ENCODE measurements at regions not wholly inside any gene's neighbourhood (a gene's known extent, or its start where the extent isn't known, plus 50 kb on each side); places are given as distances from the start of the nearest gene placed in this dataset.

DNA sequence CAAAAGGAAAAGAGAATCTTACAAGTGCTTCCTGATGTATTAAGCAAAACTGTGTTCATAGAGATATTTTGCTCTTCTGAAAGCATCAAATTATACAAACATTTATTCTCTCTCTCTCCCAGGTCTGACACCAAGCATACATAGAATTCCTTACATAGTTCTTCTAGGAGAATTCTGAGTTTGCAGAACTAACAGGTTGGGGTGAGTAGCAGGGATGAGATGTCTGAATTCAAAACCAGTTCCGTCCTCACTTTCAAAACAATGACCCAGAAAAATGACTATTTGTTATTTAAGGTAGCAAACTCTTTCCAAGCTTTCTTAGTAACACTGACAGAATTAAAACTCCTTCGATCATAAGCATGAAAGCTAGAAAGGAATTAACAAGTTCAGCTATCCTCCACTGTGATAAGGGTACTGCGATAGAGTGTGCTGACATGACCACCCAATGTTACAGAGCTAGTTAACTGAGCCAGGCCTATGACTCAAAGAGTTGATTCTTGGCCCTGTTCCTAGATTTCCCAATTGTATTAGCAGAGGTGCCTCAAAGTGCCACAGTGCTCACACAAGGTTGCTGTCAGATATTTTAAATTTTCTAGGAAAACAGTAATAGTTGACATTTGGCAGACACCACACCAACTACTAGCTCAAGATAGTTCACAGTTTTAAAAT is 85.8 kb upstream of the SETBP1 start:
- no peak for TF ChIP-seq EZH2 (IDR thresholded peaks at IDR 0.05)
- TF ChIP-seq POLR2AphosphoS5 (IDR thresholded peaks at IDR 0.05; ENCODE audit: borderline replicate concordance, low read depth, low read length) = no peak

Measured in SK-N-MC (cell line).